Fibroblast of skin of left quadriceps (primary cell): ENCODE measurements at regions not wholly inside any gene's neighbourhood (a gene's known extent, or its start where the extent isn't known, plus 50 kb on each side); places are given as distances from the start of the nearest gene placed in this dataset.

Experiments
- DNase-seq, 2 experiments: peaks; one replicate each; pipeline ENCODE4 v3.0.0-alpha.2; 2013; ENCODE audit warnings: low read depth in 2 of 2

- DNase-seq, result no peak
Observed at GRCh38 chr1:175865041-175865766, 121.8 kb upstream of the TNR start.

- no peak for DNase-seq
Observed at GRCh38 chr1:175864625-175865024, 121.2 kb upstream of the TNR start.

GRCh38 chr1:175864183-175864582 lies 120.8 kb upstream of the TNR start:
- DNase-seq, result no peak

- DNase-seq, result no peak
Observed at GRCh38 chr1:175863299-175864050, 120.1 kb upstream of the TNR start.

GRCh38 chr1:175862408-175862807 lies 119.0 kb upstream of the TNR start:
- DNase-seq, result no peak

DNA sequence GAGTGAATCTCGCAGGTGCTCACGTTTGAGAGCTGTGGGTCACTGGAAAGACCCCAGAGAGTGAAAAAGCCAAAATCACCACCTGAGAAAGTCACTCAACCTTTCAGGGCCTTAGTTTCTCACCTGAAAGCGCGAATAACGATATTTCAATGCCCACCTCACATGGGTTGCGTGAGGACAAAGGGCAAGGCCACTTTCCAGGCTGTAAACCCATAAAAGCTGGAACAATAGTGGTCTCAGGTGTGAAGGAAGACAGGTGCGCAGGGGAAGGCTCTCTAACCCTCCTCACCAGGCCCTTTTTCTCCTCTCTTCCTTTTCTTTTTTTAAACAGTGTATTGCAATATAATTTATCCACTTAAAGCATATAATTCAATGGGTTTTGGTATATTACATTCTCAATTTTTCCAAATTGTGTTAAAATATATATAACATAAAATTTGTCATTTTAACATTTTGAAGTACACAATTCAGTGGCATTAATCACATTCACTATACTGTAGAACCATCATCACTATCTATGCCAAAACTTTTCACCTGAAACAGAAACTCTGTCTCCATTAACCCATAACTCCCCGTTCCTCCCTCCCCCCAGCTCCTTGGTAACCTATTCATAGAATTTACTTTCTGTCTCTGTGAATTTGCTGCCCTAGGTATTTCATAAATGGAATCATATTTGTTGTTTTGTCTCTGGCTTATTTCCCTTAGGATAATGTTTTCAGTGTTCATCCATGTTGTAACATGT lies 118.4 kb upstream of the TNR start:
- DNase-seq, result no peak

- DNase-seq, result no peak
Observed at GRCh38 chr1:175857756-175858155, 114.4 kb upstream of the TNR start.

DNA sequence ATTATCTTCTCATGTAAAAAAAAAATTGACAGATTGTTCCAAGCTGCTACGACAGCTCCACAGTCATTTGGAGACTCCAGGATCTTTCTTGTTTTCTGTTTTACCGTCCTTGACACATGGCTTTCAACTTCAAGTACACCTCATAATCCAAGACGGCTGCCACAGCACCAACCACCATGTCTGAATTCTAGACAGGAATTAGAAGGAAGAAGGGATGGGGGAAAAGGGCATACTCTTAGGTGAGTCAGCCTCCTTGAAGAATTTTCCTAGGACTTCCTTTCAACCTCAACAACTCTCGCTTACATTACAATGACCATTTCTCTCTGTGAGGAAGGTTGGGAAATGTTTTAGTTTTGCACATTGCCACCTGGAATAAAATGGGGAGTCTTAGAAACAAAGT lies 110.3 kb upstream of the TNR start:
- no peak for DNase-seq

- DNase-seq, result no peak
Observed at GRCh38 chr1:175851749-175852148, 108.4 kb upstream of the TNR start.

DNA sequence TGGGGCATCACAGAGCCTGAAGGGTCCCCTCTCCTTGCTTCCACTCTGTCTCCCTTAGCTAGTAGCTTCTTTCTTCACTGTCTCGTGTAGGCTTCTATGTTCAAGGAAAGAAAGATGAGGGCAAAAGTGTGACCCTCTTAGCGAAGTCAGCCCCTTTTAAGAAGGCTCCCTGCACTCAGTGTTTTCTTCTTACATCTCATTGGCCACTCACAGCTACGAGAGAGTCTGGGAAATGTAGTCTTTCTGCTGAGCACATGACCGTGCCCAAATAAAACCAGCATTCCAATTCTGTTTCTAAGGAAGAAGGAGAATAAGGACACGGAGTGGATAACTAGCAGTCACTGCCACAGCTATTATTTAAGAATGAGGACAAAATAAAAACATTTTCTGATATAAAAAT lies 104.9 kb upstream of the TNR start:
- DNase-seq, result no peak

DNA sequence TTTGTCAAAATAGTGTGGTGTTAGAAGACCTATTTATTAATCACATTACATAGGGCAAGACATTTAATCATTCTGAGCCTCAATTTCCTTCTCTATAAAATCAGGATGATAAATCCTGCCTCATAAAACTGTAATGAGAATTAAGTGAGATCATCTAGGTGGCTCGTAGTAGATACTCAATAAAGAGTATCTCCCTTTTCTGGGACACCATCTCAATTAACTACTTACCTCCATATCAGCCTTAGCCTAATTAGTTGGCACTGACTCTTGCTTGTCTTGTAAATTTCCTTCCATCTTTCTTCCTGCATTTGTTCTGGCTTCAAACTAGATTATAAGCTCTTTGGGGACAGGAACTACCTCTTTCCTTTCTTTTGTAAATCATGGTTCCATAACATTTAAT lies 102.6 kb upstream of the TNR start:
- no peak for DNase-seq

DNA sequence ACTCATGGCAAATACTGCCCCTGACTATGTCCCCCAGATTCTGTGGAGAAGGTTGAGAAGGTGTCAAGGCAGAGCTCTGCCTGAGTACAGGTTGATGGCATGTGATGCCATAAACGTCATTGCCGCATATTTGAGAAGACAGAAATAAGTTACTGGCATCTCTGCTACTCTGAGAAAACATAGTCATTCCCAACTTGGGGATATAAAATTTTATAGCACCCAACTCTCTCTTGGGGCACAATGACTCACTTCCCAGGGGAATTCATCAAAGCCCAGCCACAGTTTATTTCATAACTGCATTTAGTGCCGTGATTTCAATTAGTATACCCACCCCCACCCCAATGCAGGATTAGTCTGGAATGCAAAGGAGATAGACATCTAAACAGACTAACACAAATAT lies 101.9 kb upstream of the TNR start:
- no peak for DNase-seq

DNA sequence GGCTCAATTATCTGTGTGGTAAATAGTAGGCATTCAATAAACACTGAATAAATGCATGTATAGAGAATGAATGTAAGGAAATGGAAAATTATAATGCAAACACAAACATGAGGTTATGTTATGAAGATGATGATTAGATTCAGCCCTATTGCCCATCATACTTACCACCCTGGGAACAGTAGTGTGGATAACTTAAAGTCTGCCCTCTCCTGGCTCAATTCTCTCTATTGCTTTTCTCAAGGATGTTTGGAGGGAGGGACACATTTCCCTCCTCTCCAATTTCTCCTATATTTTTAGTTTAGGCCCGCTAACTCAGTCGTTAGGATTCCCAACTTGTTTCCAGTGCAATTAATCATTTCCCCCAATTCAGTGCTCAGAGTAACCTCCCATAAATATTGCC lies 101.5 kb upstream of the TNR start:
- DNase-seq, result no peak

GRCh38 chr1:175842550-175842949 lies 99.2 kb upstream of the TNR start:
- DNase-seq, result no peak

GRCh38 chr1:175841738-175842187 lies 98.4 kb upstream of the TNR start:
- no peak for DNase-seq

GRCh38 chr1:175840787-175841186 lies 97.4 kb upstream of the TNR start:
- DNase-seq, result no peak

DNA sequence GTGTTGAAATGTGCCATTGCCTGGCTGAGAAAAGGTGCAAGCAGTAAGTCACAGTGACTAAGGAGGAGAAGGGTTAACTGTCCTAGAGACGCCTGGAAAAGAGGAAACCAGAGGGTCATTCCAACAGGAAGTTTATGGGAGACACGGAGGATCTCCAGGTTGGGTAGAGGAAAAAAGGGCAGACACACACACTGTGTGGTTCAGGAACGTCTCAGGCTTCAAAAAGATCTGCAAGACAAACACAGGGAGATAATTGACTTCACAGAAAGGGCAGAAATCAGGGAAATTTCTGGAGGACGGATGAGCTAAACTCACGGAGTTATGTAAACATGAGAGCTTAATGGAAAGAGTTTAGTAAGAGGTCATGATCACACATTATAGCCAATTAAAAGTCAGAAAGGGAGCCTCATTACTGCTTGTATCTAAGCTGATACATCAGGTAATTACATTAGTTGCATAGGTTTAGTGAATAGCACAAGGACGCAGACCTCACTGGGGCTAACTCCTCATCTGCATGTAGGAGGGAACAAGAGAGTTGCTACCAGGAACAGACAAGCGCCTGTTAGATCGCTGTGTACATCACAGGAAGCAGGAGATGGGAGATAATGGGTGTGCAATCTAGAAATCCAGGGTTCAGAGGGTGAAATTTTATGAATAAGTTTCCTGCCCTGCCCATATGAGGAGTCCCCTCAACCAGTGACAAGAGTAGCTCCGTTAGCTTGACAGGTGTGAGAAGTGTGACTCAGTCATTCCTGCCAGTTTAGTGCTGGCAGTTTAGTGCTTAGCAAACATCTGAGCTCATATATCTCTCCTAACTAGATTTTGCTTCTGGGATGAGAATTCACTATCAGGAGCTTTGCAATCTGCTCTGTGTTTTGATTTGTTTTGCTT lies 96.6 kb upstream of the TNR start:
- no peak for DNase-seq

- DNase-seq, result no peak
Observed at GRCh38 chr1:175834597-175834996, 91.2 kb upstream of the TNR start.

DNA sequence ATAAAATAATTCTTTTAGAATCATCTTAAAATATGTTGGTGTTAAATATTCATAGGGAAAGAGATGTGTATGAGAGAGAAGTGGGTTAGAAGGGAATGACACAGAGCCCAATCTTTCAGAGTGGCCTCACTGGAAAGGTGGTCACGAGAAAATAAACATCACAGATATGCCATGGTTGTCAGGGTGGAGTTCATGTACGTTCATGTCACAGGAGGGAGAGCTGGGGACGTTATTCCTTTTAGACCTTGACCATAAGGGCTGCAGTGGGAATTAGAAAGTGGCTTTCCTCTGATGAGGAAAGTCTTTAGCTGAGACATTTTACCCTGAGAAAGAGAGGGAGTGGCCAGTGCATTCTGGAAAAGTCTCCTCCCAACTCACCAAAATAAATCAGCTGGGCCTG lies 90.6 kb upstream of the TNR start:
- DNase-seq, result no peak

DNA sequence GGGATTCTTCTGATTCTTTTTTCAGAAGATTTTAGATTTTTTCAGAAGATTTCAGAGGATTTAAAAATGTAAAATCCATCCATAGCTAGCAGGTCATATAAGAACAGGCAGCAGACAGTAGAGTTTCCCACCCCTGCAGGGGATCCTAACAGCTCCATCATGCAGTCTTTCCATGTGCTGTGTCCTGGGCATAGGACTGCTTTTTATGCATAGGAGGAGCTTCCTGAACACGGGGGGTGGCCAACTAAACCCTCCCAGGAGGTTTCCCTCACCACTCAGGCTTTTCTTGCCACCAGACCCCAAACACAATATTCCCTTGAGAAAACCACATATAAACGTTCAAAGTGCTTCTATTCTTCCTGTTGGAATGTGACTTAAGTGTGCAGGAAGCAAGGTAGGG lies 90.1 kb upstream of the TNR start:
- DNase-seq, result no peak

DNA sequence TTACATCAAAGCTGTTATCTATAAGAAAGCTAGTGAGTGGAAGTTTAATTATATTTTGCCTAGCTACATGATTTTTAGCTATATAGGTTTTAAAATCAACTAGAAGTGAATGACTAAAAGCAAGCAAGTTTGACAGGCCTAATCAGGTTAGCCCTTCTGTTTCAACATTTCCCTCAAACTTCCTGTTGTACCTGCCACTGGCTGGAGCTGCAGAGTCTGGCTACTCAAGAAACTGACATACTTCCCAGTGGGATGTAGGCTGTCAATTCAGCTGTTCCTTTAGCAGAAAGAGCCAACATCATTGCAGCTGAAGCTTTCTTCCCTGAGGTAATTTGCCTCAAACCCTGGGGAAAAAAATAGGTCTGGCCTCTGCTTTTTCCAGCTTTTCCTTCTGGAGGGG lies 87.1 kb upstream of the TNR start:
- no peak for DNase-seq

GRCh38 chr1:175829845-175830244 lies 86.5 kb upstream of the TNR start:
- DNase-seq, result no peak
